GOT3 (cell line): ENCODE measurements at regions not wholly inside any gene's neighbourhood (a gene's known extent, or its start where the extent isn't known, plus 50 kb on each side); places are given as distances from the start of the nearest gene placed in this dataset.

Experiments used
- DNase-seq: peaks from one replicate; lab custom pipeline; 2025; ENCODE audit warnings: mixed read lengths; lab: John Stamatoyannopoulos, UW

DNA sequence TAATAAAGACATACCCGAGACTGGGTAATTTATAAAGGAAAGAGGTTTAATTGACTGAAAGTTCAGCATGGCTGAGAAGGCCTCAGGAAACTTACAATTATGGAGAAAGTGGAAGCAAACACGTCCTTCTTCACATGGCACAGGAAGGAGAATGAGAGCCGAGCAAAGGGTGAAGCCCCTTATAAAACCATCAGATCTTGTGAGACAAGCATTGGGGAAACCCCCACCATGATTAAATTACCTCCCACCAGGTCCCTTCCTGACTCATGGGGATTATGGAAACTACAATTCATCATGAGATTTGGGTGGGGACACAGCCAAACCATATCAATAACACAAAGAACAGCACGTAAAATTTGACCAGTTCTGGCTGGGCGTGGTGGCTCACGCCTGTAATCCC is 85.6 kb upstream of the ATF7IP start:
- no peak for DNase-seq

DNA sequence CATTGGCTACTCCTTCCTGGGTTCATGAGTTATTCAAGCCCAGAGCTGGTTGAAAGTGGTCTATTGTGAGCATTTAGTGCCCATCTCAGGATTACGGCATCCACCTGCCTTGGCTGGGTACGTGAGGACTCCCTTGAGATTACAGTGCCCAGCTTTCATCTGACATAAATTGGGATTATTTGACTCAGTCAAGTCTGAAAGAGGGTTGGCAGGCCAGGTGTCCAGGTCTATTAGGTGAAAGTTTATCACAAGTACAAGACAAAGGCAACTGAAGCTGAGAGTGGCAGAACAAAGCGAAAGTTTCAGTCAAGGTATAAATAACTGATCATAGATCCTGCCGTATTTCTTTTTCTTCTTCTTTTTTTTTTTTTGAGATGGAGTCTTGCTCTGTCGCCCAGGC is 84.6 kb upstream of the ATF7IP start:
- no peak for DNase-seq

DNA sequence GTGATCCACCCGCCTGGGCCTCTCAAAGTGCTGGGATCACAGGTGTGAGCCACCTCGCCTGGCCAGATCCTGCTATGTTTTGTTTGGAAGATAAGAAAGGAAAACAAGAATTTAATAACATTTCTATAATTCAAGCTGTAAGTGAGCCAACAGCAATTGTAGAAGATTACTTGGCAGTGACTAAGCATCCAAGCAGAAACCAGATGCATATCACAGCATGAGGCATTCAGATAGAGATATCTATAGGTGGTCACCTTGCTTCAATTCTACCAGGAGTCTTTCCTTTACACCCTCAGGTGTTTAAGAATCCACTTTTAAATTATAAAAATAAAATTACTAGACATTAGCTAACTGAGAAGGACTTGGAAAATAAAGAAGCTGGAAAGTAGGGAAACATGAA is 83.9 kb upstream of the ATF7IP start:
- DNase-seq, result no peak

DNA sequence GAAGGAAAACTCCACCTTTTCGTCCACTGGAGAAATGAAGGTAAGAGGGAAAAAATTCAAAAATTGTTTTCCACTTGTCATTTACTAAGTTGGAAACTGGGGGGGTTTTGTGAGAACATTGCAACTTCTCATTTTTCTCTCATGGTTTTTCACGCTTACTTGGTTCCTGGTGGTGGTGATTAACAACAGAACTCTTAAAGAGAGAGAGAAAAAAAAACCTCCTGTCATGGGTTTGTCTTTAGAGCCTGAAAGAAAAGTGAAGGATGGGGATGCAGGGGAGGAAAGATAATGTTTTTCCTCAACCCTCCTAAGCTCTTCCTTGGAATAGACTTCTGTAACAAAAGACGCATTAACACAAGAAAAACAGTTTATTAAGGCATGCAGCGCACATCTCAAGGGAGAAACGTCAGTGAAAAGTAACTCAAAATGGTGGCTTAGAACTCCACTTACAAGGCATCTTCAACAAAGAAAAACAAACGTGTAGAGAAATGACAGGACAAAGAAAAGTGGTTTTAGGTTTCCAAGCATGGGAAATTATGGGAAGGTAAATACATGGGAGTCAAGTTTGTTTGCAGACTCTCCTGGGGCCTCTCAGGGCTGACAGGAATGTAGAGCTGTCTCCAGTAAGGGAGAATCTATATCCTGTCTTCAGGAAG is 81.9 kb upstream of the ATF7IP start:
- DNase-seq, result no peak

DNA sequence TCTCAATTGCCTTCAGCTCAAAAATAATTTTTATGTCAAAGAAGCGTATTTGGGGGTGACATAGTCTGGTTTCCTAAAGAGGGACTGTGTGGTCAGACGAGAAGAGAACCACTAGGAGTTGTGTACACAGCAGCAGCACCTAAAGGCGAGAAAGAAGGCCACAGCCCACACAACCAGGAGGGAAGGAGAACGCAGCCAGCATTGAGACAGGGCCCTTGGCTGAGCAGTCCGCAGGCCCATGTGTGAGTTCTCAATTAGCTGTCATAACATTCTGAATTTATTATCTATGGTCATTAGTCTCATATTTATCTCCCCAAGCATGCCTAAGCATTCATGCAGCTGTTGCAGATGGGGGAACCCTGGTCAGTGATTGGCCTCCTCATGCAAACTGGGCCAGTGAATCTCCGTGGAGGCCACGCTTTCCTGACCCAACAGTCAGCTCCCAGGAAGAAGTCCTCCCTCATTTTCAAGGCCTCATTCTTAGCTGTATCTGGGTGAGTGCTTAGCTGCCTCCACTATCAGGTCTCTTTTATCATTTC is 81.2 kb upstream of the ATF7IP start:
- DNase-seq, result no peak

DNA sequence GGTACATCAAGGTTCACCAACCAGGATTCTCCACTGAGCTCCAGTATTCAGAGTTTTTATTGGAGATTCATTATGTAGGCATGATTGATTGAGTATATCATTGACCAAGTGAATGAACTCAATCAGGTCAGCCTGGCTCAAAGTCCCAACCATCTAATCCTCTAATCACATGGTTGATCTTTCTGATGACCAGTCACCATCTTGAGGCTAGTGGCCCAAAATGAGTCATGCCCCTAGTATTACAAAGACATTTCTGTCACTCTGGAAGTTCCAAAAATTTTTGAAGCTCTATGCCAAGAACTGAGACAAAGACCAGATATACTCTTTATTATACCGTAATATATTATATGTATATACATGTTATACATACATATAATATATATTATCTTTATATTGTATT is 75.9 kb upstream of the ATF7IP start:
- no peak for DNase-seq

DNA sequence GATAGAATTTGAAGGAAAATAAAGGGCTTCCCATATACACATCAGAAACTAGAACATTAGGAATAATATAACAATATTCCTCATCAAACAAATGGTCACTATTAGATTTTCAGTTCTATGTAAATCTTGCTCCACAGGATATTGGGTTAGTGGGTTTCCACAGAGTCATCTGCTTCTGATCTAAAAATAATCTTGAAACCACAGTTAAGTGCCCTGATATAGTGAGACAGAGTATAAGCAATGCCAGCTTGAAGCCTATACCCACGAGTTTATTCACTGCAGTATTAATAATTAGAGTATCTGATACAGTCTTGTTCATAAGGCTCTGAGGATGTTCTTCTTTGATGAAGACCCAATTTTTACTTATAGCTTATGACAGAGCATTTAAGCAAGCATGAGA is 74.5 kb upstream of the ATF7IP start:
- DNase-seq, result no peak

DNA sequence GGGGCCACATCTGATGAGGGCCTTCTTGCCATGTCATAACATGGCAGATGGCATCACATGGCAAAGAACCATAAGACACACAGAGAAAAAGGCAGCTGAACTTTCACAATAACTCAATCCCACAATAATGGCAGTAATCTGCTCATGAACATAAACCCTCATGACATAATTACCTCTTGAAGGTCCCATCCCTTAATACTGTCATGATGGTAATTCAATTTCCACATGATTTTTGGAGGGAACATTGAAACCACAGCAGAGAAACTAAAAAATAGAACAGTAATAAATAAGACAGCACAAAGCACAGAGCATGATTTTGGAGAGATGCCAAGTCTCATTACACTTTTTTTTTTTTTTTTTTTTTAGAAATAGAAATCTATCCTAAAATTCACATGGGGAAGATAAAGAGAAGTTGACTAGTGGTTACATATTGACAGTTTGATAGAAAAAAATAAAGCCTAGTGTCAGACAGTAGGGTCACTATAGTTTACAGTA is 61.8 kb upstream of the ATF7IP start:
- no peak for DNase-seq

DNA sequence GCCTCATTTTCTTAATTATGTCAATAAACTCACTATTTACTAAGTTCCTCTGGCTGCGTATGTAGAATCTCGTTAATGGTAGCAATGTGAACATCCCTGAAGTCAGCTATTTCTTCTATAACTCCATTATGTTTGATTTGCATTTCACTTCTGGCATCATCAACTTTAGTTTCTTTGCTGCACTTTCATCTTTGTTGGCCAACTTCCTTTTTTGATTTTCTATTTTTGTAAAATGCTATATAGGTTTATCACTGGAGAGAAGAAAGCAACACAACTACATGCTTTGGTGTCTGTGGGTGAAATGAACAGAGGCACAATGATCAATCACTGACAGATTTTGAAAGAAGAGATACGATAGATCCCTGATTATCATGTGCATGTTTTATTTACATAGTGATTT is 58.5 kb upstream of the ATF7IP start:
- no peak for DNase-seq

DNA sequence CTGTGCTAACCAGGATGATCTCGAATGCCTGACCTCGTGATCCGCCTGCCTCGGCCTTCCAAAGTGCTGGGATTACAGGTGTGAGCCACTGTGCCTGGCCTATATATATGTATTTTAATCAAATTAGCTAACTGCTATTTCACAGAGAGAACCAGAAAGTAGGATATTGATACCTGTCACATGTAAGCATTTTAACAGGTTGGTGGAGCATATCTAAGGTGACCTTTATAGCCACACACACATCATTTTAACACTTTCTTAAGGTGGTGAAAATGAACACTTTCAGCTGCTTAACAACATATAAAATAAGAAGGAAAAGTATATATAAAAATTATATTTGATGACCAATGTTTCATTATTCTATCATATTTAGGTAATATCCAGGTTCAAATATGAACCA is 57.0 kb upstream of the ATF7IP start:
- DNase-seq, result no peak

DNA sequence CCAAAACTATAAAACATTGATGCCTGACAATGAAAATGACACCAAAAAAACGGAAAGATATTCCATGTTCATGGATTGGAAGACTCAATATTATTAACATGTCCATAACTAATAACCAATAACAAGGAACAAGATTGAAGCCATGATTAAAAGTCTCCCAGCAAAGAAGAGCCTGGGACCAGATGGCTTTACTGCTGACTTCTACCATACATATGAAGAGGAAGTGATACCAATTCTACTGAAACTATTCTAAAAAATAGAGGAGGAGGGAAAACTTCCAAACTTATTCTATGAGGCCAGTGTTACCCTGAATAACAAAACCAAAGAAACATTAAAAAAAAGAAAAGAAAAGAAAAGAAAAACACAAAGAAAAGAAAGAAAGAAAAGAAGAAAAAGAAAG is 54.6 kb upstream of the ATF7IP start:
- no peak for DNase-seq

DNA sequence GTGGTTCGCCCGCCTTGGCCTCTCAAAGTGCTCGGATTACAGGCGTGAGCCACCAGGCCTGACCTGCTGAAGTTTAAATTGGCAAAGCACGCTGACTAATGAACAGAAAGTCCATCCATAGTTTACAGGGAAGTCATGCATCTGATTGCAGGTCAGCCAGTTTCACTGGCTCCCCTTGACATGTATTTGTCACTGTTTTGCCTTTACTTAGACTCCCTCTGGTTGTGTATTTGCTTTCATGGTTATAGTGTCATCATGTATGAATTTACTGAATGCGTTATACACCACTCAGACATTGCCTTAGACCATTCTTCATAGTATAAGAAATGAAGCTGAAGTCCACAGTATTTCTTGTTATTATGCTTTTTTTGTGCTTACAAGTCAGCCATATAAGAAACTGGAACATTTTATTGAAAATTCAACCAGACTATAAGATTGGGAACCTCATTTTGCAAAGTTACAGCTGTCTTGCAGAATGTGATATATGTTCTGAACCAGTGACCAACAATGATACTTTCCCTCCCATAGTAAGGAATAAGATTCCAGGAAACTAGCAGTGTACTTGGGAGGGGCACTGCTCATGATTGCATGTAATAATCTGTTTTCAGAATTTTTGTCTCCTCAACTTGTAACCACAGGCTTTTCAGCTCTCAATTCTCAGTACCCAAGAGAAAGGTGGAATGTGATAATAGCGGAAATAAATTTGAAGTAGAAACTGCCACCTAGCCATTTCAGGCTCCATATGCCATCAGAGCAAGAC is 51.9 kb upstream of the ATF7IP start:
- no peak for DNase-seq

DNA sequence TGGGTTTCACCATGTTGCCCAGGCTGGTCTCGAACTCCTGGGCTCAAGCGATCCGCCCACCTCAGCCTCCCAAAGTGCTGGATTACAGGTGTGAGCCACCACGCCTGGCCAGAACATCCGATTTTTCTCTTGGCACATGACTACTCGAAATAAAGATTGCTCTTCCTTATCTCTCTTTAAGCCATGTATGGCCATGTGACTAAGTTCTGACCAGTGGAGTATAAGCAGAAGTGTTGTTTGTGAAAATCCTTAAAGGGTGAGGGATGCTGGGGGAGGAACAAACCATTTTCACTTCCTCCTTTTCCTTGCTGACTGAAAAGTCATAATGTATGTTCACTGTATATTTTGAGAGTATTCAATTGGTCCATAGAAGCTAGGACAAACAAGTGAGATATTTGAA is 50.7 kb upstream of the ATF7IP start:
- DNase-seq, result no peak

DNA sequence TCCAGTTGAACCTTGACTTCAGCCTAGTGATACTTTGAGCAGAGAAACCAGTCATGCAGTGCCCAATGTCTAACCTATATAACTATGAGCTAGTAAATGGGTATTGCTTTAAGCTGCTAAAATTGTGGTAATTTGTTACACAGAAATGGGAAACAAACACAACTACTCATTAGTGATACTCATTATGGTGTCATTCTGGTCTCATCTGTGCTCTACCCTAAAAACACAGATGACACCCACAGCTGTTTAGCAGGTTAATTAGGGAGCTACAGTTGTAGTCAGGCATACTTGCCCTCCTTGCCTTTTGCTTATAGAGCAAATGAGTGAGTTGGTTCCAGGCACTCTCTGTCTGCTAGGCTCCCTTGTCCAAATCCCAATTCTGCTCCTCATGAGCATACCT is 50.0 kb upstream of the ATF7IP start:
- no peak for DNase-seq
